Loucy (cell line): ENCODE measurements at regions not wholly inside any gene's neighbourhood (a gene's known extent, or its start where the extent isn't known, plus 50 kb on each side); places are given as distances from the start of the nearest gene placed in this dataset.

ENCODE experiments used
- EZH2phosphoT487 ChIP-seq: fragments of 200-600 bp; IDR thresholded peaks from 2 replicates; pipeline ENCODE4 v1.6.1; 2018; ENCODE audit warnings: antibody characterized with exemption, mild to moderate bottlenecking, moderate library complexity, borderline replicate concordance
- TF ChIP-seq, protein P1 (sequence below): fragments of 200-600 bp; sonication (generic); conservative IDR thresholded peaks from 2 replicates; pipeline ENCODE4 v1.5.1; 2014; ENCODE audit warnings: mild to moderate bottlenecking, antibody characterized with exemption, low read length

- TF ChIP-seq, protein P1, sequence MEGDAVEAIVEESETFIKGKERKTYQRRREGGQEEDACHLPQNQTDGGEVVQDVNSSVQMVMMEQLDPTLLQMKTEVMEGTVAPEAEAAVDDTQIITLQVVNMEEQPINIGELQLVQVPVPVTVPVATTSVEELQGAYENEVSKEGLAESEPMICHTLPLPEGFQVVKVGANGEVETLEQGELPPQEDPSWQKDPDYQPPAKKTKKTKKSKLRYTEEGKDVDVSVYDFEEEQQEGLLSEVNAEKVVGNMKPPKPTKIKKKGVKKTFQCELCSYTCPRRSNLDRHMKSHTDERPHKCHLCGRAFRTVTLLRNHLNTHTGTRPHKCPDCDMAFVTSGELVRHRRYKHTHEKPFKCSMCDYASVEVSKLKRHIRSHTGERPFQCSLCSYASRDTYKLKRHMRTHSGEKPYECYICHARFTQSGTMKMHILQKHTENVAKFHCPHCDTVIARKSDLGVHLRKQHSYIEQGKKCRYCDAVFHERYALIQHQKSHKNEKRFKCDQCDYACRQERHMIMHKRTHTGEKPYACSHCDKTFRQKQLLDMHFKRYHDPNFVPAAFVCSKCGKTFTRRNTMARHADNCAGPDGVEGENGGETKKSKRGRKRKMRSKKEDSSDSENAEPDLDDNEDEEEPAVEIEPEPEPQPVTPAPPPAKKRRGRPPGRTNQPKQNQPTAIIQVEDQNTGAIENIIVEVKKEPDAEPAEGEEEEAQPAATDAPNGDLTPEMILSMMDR: no peak
- no peak for TF ChIP-seq EZH2phosphoT487
These were observed 333.9 kb upstream of the CDH11 start for GRCh38 chr16:65455761-65456160.
